K562 (cell line): ENCODE measurements at regions not wholly inside any gene's neighbourhood (a gene's known extent, or its start where the extent isn't known, plus 50 kb on each side); places are given as distances from the start of the nearest gene placed in this dataset.

Experiments used
- ELF4 ChIP-seq: fragments of 450-650 bp; formaldehyde crosslinking; IDR thresholded peaks from 2 replicates; pipeline ENCODE4 v1.4.0; 2022; ENCODE audit warnings: missing genetic modification characterization
- FOXJ3 ChIP-seq: sonication (generic); formaldehyde crosslinking; IDR thresholded peaks from 2 replicates; pipeline ENCODE4 v1.4.0; 2020; ENCODE audit warnings: mild to moderate bottlenecking, missing genetic modification reagents
- HNRNPLL ChIP-seq: fragments of 200-400 bp; formaldehyde crosslinking; IDR thresholded peaks from 2 replicates; pipeline ENCODE4 v1.6.1; 2017; ENCODE audit warnings: low read length, low read depth, mild to moderate bottlenecking; ENCODE audit not compliant: poor library complexity, severe bottlenecking
- KLF13 ChIP-seq: fragments of 450-650 bp; IDR thresholded peaks from 2 replicates; pipeline ENCODE4 v1.6.1; 2016; ENCODE audit warnings: missing genetic modification characterization, low read depth, mild to moderate bottlenecking, missing compliant biosample characterization, moderate library complexity, borderline replicate concordance
- RBBP5 ChIP-seq: fragments of 200-600 bp; sonication (generic); IDR thresholded peaks from 2 replicates; pipeline ENCODE4 v1.6.1; 2012; ENCODE audit warnings: borderline replicate concordance, mild to moderate bottlenecking, low read length, control low read depth, inconsistent platforms; ENCODE audit not compliant: insufficient read depth, poor library complexity, severe bottlenecking
- RBM15 ChIP-seq: fragments of 200-400 bp; formaldehyde crosslinking; IDR thresholded peaks from 2 replicates; pipeline ENCODE4 v1.6.1; 2018; ENCODE audit warnings: mild to moderate bottlenecking, low read length, moderate library complexity; ENCODE audit not compliant: insufficient read depth
- RBM25 ChIP-seq: fragments of 200-400 bp; formaldehyde crosslinking; IDR thresholded peaks from 2 replicates; pipeline ENCODE4 v1.6.1; 2018; ENCODE audit warnings: low read length, low read depth, moderate library complexity; ENCODE audit not compliant: severe bottlenecking
- STAG1 ChIP-seq: sonication (generic); formaldehyde crosslinking; IDR thresholded peaks from 2 replicates; pipeline ENCODE4 v1.5.0; 2020; ENCODE audit warnings: missing genetic modification reagents, borderline replicate concordance
- ZFPM2 ChIP-seq: fragments of 250-450 bp; sonication (Bioruptor Pico); IDR thresholded peaks from 2 replicates; pipeline ENCODE4 v1.5.1; 2022; ENCODE audit warnings: mild to moderate bottlenecking
- ZNF561 ChIP-seq: fragments of 450-650 bp; formaldehyde crosslinking; conservative IDR thresholded peaks from 2 replicates; pipeline ENCODE4 v1.4.0; 2020; ENCODE audit warnings: mild to moderate bottlenecking, moderate library complexity
- TF ChIP-seq, protein P1 (sequence below): IDR thresholded peaks from 2 replicates; pipeline ENCODE4 v1.6.1; 2016; ENCODE audit warnings: missing genetic modification characterization, missing compliant biosample characterization
- TF ChIP-seq, protein P2 (sequence below): sonication (generic); formaldehyde crosslinking; IDR thresholded peaks from 2 replicates; pipeline ENCODE4 v1.8.0; 2022; ENCODE audit warnings: mild to moderate bottlenecking, missing genetic modification reagents, borderline replicate concordance
- TF ChIP-seq, protein P3 (sequence below): fragments of 250-450 bp; sonication (Bioruptor Pico); IDR thresholded peaks from 2 replicates; pipeline ENCODE4 v1.4.0; 2020; ENCODE audit warnings: mild to moderate bottlenecking, moderate library complexity
- TF ChIP-seq, protein P4 (sequence below): fragments of 250-450 bp; sonication (Bioruptor Pico); IDR thresholded peaks from 2 replicates; pipeline ENCODE4 v1.8.0; 2022; ENCODE audit warnings: inconsistent platforms, mild to moderate bottlenecking, moderate library complexity, borderline replicate concordance
- TF ChIP-seq, protein P5 (sequence below): fragments of 450-650 bp; IDR thresholded peaks from 2 replicates; pipeline ENCODE4 v1.6.1; 2018; ENCODE audit not compliant: partially characterized antibody

DNA sequence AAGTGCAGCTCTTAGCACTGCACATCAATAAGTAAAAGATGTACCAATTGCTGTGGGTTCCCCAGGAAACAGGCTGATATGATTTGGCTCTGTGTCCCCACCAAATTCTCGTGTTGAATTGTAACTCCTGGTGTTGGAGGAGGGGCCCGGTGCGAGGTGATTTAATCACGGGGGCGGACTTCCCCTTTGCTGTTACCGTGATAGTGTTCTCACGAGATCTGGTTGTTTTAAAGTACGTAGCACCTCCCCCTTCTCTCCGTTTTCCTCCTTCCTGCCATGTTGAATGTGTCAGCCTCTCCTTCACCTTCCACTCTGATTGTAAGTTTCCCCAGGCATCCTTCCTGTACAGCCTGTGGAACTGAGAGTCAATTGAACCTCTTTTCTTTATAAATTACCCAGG, 93.2 kb upstream of the ACTBL2 start (continued):
- TF ChIP-seq, protein P1, sequence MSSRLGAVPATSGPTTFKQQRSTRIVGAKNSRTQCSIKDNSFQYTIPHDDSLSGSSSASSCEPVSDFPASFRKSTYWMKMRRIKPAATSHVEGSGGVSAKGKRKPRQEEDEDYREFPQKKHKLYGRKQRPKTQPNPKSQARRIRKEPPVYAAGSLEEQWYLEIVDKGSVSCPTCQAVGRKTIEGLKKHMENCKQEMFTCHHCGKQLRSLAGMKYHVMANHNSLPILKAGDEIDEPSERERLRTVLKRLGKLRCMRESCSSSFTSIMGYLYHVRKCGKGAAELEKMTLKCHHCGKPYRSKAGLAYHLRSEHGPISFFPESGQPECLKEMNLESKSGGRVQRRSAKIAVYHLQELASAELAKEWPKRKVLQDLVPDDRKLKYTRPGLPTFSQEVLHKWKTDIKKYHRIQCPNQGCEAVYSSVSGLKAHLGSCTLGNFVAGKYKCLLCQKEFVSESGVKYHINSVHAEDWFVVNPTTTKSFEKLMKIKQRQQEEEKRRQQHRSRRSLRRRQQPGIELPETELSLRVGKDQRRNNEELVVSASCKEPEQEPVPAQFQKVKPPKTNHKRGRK = no peak
- TF ChIP-seq, protein P2, sequence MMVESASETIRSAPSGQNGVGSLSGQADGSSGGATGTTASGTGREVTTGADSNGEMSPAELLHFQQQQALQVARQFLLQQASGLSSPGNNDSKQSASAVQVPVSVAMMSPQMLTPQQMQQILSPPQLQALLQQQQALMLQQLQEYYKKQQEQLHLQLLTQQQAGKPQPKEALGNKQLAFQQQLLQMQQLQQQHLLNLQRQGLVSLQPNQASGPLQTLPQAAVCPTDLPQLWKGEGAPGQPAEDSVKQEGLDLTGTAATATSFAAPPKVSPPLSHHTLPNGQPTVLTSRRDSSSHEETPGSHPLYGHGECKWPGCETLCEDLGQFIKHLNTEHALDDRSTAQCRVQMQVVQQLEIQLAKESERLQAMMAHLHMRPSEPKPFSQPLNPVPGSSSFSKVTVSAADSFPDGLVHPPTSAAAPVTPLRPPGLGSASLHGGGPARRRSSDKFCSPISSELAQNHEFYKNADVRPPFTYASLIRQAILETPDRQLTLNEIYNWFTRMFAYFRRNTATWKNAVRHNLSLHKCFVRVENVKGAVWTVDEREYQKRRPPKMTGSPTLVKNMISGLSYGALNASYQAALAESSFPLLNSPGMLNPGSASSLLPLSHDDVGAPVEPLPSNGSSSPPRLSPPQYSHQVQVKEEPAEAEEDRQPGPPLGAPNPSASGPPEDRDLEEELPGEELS = no peak
- TF ChIP-seq KLF13 (no peak), RBM15 (no peak), HNRNPLL (no peak), RBM25 (peak; percentile 19), RBBP5 (no peak), STAG1 (CRISPR knock-in tag) (no peak), FOXJ3 (CRISPR knock-in tag) (no peak), ZNF561 (CRISPR knock-in tag) (no peak), ELF4 (no peak), ZFPM2 (no peak)
- TF ChIP-seq, protein P3, sequence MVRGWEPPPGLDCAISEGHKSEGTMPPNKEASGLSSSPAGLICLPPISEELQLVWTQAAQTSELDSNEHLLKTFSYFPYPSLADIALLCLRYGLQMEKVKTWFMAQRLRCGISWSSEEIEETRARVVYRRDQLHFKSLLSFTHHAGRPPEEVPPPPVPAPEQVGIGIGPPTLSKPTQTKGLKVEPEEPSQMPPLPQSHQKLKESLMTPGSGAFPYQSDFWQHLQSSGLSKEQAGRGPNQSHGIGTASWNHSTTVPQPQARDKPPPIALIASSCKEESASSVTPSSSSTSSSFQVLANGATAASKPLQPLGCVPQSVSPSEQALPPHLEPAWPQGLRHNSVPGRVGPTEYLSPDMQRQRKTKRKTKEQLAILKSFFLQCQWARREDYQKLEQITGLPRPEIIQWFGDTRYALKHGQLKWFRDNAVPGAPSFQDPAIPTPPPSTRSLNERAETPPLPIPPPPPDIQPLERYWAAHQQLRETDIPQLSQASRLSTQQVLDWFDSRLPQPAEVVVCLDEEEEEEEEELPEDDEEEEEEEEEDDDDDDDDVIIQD = no peak
- TF ChIP-seq, protein P4, sequence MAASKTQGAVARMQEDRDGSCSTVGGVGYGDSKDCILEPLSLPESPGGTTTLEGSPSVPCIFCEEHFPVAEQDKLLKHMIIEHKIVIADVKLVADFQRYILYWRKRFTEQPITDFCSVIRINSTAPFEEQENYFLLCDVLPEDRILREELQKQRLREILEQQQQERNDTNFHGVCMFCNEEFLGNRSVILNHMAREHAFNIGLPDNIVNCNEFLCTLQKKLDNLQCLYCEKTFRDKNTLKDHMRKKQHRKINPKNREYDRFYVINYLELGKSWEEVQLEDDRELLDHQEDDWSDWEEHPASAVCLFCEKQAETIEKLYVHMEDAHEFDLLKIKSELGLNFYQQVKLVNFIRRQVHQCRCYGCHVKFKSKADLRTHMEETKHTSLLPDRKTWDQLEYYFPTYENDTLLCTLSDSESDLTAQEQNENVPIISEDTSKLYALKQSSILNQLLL = no peak
- TF ChIP-seq, protein P5, sequence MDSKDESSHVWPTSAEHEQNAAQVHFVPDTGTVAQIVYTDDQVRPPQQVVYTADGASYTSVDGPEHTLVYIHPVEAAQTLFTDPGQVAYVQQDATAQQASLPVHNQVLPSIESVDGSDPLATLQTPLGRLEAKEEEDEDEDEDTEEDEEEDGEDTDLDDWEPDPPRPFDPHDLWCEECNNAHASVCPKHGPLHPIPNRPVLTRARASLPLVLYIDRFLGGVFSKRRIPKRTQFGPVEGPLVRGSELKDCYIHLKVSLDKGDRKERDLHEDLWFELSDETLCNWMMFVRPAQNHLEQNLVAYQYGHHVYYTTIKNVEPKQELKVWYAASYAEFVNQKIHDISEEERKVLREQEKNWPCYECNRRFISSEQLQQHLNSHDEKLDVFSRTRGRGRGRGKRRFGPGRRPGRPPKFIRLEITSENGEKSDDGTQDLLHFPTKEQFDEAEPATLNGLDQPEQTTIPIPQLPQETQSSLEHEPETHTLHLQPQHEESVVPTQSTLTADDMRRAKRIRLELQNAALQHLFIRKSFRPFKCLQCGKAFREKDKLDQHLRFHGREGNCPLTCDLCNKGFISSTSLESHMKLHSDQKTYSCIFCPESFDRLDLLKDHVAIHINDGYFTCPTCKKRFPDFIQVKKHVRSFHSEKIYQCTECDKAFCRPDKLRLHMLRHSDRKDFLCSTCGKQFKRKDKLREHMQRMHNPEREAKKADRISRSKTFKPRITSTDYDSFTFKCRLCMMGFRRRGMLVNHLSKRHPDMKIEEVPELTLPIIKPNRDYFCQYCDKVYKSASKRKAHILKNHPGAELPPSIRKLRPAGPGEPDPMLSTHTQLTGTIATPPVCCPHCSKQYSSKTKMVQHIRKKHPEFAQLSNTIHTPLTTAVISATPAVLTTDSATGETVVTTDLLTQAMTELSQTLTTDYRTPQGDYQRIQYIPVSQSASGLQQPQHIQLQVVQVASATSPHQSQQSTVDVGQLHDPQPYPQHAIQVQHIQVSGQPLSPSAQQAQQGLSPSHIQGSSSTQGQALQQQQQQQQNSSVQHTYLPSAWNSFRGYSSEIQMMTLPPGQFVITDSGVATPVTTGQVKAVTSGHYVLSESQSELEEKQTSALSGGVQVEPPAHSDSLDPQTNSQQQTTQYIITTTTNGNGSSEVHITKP = no peak
